Hematopoietic multipotent progenitor cell treated with erythropoietin and hydrocortisone succinate and interleukin-3 and kit ligand, for 6 days (in vitro differentiated cells): ENCODE measurements at regions not wholly inside any gene's neighbourhood (a gene's known extent, or its start where the extent isn't known, plus 50 kb on each side); places are given as distances from the start of the nearest gene placed in this dataset.

Experiments
- DNase-seq: peaks from one replicate; pipeline ENCODE4 v3.0.0-alpha.2; 2015

GRCh38 chr16:87246269-87247065 is 70.7 kb downstream of the C16orf95 start:
- DNase-seq = no peak

- no peak for DNase-seq
Measured at GRCh38 chr16:87248714-87249113, 68.5 kb downstream of the C16orf95 start.

GRCh38 chr16:87249425-87249824 is 67.8 kb downstream of the C16orf95 start:
- DNase-seq = no peak

- no peak for DNase-seq
Measured at GRCh38 chr16:87250431-87250960, 66.7 kb downstream of the C16orf95 start.

- DNase-seq = no peak
Measured at GRCh38 chr16:87252269-87252970, 64.8 kb downstream of the C16orf95 start.
